ENCODE measurements at regions not wholly inside any gene's neighbourhood (a gene's known extent, or its start where the extent isn't known, plus 50 kb on each side); places are given as distances from the start of the nearest gene placed in this dataset.
"Not testable (repeated sequence)": the region's sequence is repeated elsewhere in the genome, so short reads cannot be mapped to it uniquely, and the experiment has no call there.

DNA sequence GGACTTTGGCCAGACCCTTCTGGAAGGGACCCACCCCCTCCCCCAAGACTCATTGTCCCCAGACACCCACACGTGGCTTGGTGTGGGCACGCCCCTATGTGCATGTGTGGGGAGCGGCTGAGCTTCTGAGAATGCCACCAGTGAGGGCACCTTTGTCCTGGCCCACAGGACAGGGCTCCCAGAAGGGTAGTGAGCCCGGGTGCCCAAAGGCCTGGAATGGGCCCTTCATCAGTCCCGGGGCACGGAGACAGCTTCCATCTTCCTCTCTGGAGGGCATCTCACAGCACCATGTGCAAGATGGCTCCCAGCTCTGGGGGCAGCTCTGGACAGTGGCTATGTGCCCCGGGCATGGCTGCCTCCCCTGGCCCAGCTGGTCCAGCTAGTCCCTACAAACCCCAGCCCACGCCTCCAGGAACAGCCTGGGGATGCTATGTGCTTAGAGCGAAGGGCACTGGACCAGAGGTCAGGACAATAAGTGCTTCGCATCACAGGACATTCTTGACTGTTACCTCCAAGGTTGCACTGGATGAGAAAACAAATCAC lies 70.1 kb upstream of the PTPN20 start:
- TF ChIP-seq, protein P1, sequence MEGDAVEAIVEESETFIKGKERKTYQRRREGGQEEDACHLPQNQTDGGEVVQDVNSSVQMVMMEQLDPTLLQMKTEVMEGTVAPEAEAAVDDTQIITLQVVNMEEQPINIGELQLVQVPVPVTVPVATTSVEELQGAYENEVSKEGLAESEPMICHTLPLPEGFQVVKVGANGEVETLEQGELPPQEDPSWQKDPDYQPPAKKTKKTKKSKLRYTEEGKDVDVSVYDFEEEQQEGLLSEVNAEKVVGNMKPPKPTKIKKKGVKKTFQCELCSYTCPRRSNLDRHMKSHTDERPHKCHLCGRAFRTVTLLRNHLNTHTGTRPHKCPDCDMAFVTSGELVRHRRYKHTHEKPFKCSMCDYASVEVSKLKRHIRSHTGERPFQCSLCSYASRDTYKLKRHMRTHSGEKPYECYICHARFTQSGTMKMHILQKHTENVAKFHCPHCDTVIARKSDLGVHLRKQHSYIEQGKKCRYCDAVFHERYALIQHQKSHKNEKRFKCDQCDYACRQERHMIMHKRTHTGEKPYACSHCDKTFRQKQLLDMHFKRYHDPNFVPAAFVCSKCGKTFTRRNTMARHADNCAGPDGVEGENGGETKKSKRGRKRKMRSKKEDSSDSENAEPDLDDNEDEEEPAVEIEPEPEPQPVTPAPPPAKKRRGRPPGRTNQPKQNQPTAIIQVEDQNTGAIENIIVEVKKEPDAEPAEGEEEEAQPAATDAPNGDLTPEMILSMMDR (IDR thresholded peaks at IDR 0.05), result not testable (repeated sequence)
- TF ChIP-seq POLR2A (IDR thresholded peaks at IDR 0.05), result not testable (repeated sequence)
